Activated CD8-positive, alpha-beta T cell treated with anti-CD3 and anti-CD28 coated beads for 36 hours (primary cell): ENCODE measurements at regions not wholly inside any gene's neighbourhood (a gene's known extent, or its start where the extent isn't known, plus 50 kb on each side); places are given as distances from the start of the nearest gene placed in this dataset.

Experiments
- ATAC-seq: fragments of 200-7000 bp; cut with Tn5 transposase; one replicate; pipeline ENCODE4 v1.10.0; 2021; ENCODE audit warnings: mild to moderate bottlenecking, moderate library complexity
- CTCF ChIA-PET: fragments of 350-600 bp; sonication (Branson Sonifier 250); formaldehyde crosslinking; loops from one replicate; lab custom pipeline; 2021; ENCODE audit warnings: antibody characterized with exemption; lab: Charles Lee
- POLR2A ChIA-PET: fragments of 350-600 bp; sonication (Branson Sonifier 250); formaldehyde crosslinking; loops from one replicate; lab custom pipeline; 2021; ENCODE audit warnings: antibody characterized with exemption; lab: Charles Lee
- DNase-seq: peaks from one replicate; pipeline ENCODE4 v3.0.0-alpha.2; 2020
- H3K27ac Mint-ChIP-seq: one replicate; pipeline ENCODE4 v1.8.0; 2021; ENCODE audit warnings: mild to moderate bottlenecking, mixed read lengths
- H3K27me3 Mint-ChIP-seq: one replicate; pipeline ENCODE4 v1.8.0; 2021; ENCODE audit warnings: mixed read lengths
- H3K36me3 Mint-ChIP-seq: one replicate; pipeline ENCODE4 v1.8.0; 2021; ENCODE audit warnings: low read depth, mixed read lengths
- H3K4me1 Mint-ChIP-seq: one replicate; pipeline ENCODE4 v1.8.0; 2021; ENCODE audit warnings: low read depth, mixed read lengths
- H3K4me3 Mint-ChIP-seq: one replicate; pipeline ENCODE4 v1.8.0; 2021; ENCODE audit warnings: mild to moderate bottlenecking, moderate library complexity, mixed read lengths
- H3K9me3 Mint-ChIP-seq: one replicate; pipeline ENCODE4 v1.8.0; 2021; ENCODE audit warnings: mixed read lengths
- intact Hi-C: fragments of 100-400 bp; cut with micrococcal nuclease; formaldehyde crosslinking; loops from one replicate; pipeline ENCODE4 v1.10.0; 2022
- TF ChIP-seq, protein P1 (sequence below): fragments of 200-600 bp; IDR thresholded peaks from one replicate; pipeline ENCODE4 v1.8.0; 2022; ENCODE audit warnings: antibody characterized with exemption, mild to moderate bottlenecking

DNA sequence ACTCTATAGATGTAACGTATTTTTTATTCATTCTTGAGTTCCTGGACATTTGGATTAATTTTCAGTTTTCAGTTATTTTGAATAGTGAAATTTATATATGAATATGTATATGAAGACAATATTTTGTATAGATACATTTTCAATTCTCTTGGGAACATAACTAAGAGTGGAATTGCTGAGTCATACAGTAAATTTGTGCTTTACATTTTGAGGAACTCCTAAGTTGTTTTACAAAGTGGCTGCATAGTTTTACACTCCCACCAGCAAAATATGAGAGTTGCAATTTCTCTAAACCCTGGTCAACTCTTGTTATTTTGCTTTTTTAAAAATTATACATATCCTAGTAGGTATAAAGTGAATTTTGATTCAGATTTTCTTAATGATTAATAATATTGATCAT is 1838.6 kb upstream of the SEL1L start:
- TF ChIP-seq, protein P1, sequence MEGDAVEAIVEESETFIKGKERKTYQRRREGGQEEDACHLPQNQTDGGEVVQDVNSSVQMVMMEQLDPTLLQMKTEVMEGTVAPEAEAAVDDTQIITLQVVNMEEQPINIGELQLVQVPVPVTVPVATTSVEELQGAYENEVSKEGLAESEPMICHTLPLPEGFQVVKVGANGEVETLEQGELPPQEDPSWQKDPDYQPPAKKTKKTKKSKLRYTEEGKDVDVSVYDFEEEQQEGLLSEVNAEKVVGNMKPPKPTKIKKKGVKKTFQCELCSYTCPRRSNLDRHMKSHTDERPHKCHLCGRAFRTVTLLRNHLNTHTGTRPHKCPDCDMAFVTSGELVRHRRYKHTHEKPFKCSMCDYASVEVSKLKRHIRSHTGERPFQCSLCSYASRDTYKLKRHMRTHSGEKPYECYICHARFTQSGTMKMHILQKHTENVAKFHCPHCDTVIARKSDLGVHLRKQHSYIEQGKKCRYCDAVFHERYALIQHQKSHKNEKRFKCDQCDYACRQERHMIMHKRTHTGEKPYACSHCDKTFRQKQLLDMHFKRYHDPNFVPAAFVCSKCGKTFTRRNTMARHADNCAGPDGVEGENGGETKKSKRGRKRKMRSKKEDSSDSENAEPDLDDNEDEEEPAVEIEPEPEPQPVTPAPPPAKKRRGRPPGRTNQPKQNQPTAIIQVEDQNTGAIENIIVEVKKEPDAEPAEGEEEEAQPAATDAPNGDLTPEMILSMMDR = no peak
- ChIA-PET CTCF (no interaction called here), POLR2A (no interaction called here)
- ATAC-seq (no peak), DNase-seq (no peak)
- Mint-ChIP-seq H3K36me3 (no peaks in the 10 kb centered on the region), H3K4me3 (no peak overlapping the region), H3K9me3 (peaks cover 11% of the 10 kb centered on the region), H3K27ac (no peak overlapping the region), H3K4me1 (no peaks in the 10 kb centered on the region), H3K27me3 (no peaks in the 10 kb centered on the region)
- intact Hi-C loops = no loop called here

DNA sequence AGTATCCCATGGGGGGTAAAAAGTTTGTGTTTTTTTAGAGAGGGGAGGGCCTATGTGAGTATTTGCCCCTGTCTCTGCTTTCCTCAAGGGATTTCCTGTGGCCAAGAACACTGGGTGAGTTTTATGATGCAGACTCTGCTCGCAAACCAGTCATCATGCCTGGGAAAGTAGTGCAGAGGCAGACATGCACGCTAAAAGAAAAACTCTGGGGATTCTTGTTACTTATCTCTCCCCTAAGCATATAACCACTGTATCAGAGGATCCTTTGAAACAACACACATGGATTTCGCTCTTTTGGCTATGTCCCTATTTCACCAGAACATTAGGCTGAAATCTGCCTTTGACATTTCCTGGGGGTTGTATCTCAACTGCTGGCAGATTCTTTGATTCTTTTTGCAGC is 1845.8 kb upstream of the SEL1L start:
- TF ChIP-seq, protein P1 = no peak
- no peaks in the 10 kb centered on the region for H3K27me3 Mint-ChIP-seq
- POLR2A ChIA-PET = no interaction called here
- no peaks in the 10 kb centered on the region for H3K36me3 Mint-ChIP-seq
- intact Hi-C loops = no loop called here
- no peak overlapping the region for H3K4me3 Mint-ChIP-seq
- ATAC-seq (no peak), DNase-seq (no peak)
- H3K9me3 Mint-ChIP-seq = peaks cover 18% of the 10 kb centered on the region
- CTCF ChIA-PET = no interaction called here
- no peaks in the 10 kb centered on the region for H3K4me1 Mint-ChIP-seq
- no peak overlapping the region for H3K27ac Mint-ChIP-seq

DNA sequence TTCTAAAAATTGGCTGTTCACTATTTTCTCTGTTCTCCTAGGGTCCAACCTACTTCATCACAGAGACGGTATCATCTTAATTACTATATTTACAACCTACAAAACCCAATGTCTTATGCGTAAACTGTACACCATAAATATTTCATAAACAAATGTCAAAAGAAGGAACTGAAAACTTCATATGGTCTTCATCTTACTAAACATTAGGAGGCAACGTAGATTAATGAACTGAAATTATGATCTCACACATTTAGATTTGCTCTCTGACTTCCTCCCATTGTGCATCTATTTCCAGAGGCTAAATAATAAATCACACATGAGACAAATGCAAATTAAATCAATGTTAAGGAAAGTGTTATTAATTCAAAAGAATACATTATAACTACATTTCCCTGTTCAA is 1850.6 kb upstream of the SEL1L start:
- no peaks in the 10 kb centered on the region for H3K27me3 Mint-ChIP-seq
- H3K36me3 Mint-ChIP-seq = no peaks in the 10 kb centered on the region
- H3K4me1 Mint-ChIP-seq = no peaks in the 10 kb centered on the region
- ChIA-PET POLR2A (no interaction called here), CTCF (no interaction called here)
- no peak overlapping the region for H3K4me3 Mint-ChIP-seq
- TF ChIP-seq, protein P1 = no peak
- no peak overlapping the region for H3K27ac Mint-ChIP-seq
- intact Hi-C loops = no loop called here
- no peak for ATAC-seq
- H3K9me3 Mint-ChIP-seq = peaks cover 24% of the 10 kb centered on the region
- no peak for DNase-seq

DNA sequence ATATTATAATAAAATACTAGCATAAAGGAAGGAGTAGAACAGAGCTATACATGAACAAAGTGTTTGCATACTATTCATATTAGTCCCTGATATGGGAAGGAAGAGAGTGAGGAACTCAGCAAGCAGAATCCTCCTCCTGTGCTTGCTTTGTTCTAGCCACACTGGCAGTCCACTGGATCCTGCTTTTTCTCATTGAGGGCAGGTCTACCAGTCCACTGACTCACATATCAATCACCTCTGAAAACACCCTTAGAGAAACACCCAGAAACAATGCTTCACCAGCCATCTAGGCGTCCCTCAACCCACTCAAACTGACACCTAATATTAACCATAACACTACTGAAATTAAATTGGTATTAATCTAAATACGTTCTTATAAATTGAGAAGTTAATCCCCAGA is 1861.7 kb upstream of the SEL1L start:
- CTCF ChIA-PET = no interaction called here
- POLR2A ChIA-PET = no interaction called here
- no peak overlapping the region for H3K27ac Mint-ChIP-seq
- TF ChIP-seq, protein P1 = no peak
- no peaks in the 10 kb centered on the region for H3K9me3 Mint-ChIP-seq
- no peaks in the 10 kb centered on the region for H3K27me3 Mint-ChIP-seq
- H3K4me1 Mint-ChIP-seq = no peaks in the 10 kb centered on the region
- H3K4me3 Mint-ChIP-seq = no peak overlapping the region
- intact Hi-C loops = no loop called here
- no peaks in the 10 kb centered on the region for H3K36me3 Mint-ChIP-seq
- DNase-seq (no peak), ATAC-seq (no peak)

DNA sequence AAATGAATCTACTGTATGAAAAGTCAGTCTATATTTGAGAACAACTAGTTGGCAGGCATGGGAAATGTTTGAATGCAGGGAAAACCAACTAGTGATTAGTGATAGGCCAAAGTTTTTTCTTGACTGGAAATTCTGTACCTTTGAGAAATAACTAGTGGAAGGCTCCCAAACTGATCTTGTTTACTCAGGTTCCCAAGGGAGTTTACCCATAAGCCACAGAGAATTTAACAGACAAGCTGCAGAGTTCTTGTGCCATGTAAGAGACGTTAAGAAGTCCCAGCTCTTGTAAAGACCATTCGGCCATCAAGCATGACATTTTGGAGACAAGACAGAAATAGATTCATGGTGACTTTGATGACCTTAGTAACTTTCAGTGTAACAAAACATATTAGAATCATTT is 1882.8 kb upstream of the SEL1L start:
- ChIA-PET CTCF (no interaction called here), POLR2A (no interaction called here)
- Mint-ChIP-seq H3K27me3 (no peaks in the 10 kb centered on the region), H3K4me1 (no peaks in the 10 kb centered on the region), H3K36me3 (no peaks in the 10 kb centered on the region), H3K9me3 (peaks cover 15% of the 10 kb centered on the region), H3K27ac (no peak overlapping the region), H3K4me3 (no peak overlapping the region)
- TF ChIP-seq, protein P1 = no peak
- ATAC-seq (no peak), DNase-seq (no peak)
- intact Hi-C loops = no loop called here
